WTC11 (cell line): ENCODE measurements at regions not wholly inside any gene's neighbourhood (a gene's known extent, or its start where the extent isn't known, plus 50 kb on each side); places are given as distances from the start of the nearest gene placed in this dataset.

Experiments used
- ATAC-seq: fragments of 200-7000 bp; cut with Tn5 transposase; 2 replicates; pipeline ENCODE4 v1.10.0; 2021; ENCODE audit warnings: mild to moderate bottlenecking, moderate library complexity
- CTCF ChIA-PET: fragments of 300-600 bp; sonication (Branson Sonifier 250); formaldehyde crosslinking; loops from one replicate; lab custom pipeline; 2021; ENCODE audit warnings: antibody characterized with exemption; lab: Charles Lee
- POLR2A ChIA-PET: fragments of 350-600 bp; sonication (Branson Sonifier 250); formaldehyde crosslinking; loops from one replicate; lab custom pipeline; 2021; ENCODE audit warnings: antibody characterized with exemption; lab: Charles Lee
- DNase-seq: peaks from one replicate; pipeline ENCODE4 v3.0.0; 2021; ENCODE audit warnings: low spot score
- H3K27ac Mint-ChIP-seq: 2 replicates; pipeline ENCODE4 v1.8.0; 2021; ENCODE audit warnings: mixed read lengths
- H3K27me3 Mint-ChIP-seq: 2 replicates; pipeline ENCODE4 v1.8.0; 2021; ENCODE audit warnings: low read depth, mild to moderate bottlenecking, moderate library complexity, mixed read lengths
- H3K36me3 Mint-ChIP-seq: 2 replicates; pipeline ENCODE4 v1.8.0; 2021; ENCODE audit warnings: mixed read lengths
- H3K4me1 Mint-ChIP-seq: 2 replicates; pipeline ENCODE4 v1.8.0; 2022; ENCODE audit warnings: mixed read lengths
- H3K4me3 Mint-ChIP-seq: 2 replicates; pipeline ENCODE4 v1.8.0; 2021; ENCODE audit warnings: mild to moderate bottlenecking, moderate library complexity, mixed read lengths
- H3K9me3 Mint-ChIP-seq: 2 replicates; pipeline ENCODE4 v1.8.0; 2021; ENCODE audit warnings: mixed read lengths
- CREM ChIP-seq: sonication (generic); formaldehyde crosslinking; IDR thresholded peaks from 2 replicates; pipeline ENCODE4 v1.8.1; 2022; ENCODE audit warnings: mild to moderate bottlenecking, missing genetic modification reagents, moderate library complexity
- E2F1 ChIP-seq: sonication (generic); formaldehyde crosslinking; IDR thresholded peaks from 2 replicates; pipeline ENCODE4 v1.8.0; 2022; ENCODE audit warnings: mild to moderate bottlenecking, missing genetic modification reagents
- ELF4 ChIP-seq: sonication (generic); formaldehyde crosslinking; IDR thresholded peaks from 2 replicates; pipeline ENCODE4 v1.8.1; 2022; ENCODE audit warnings: low read depth, mild to moderate bottlenecking, moderate library complexity, missing genetic modification reagents
- OVOL2 ChIP-seq: fragments of 250-450 bp; sonication (Bioruptor Pico); IDR thresholded peaks from 2 replicates; pipeline ENCODE4 v1.9.0; 2021; ENCODE audit warnings: mild to moderate bottlenecking, borderline replicate concordance
- PRRX2 ChIP-seq: fragments of 250-450 bp; sonication (Bioruptor Pico); IDR thresholded peaks from 2 replicates; pipeline ENCODE4 v1.8.0; 2021; ENCODE audit warnings: mild to moderate bottlenecking
- RORB ChIP-seq: fragments of 250-450 bp; sonication (Bioruptor Pico); IDR thresholded peaks from 2 replicates; pipeline ENCODE4 v1.9.0; 2021; ENCODE audit warnings: mild to moderate bottlenecking
- ZBTB21 ChIP-seq: sonication (generic); formaldehyde crosslinking; IDR thresholded peaks from 2 replicates; pipeline ENCODE4 v1.8.1; 2023; ENCODE audit warnings: mild to moderate bottlenecking, missing genetic modification reagents, borderline replicate concordance
- ZNF263 ChIP-seq: sonication (generic); formaldehyde crosslinking; IDR thresholded peaks from 2 replicates; pipeline ENCODE4 v1.8.1; 2022; ENCODE audit warnings: low read depth, mild to moderate bottlenecking, moderate library complexity, missing genetic modification reagents
- ZNF317 ChIP-seq: sonication (generic); formaldehyde crosslinking; IDR thresholded peaks from 2 replicates; pipeline ENCODE4 v1.8.1; 2023; ENCODE audit warnings: low read depth, mild to moderate bottlenecking, moderate library complexity, missing genetic modification reagents, borderline replicate concordance
- ZNF396 ChIP-seq: fragments of 250-450 bp; sonication (Bioruptor Pico); IDR thresholded peaks from 2 replicates; pipeline ENCODE4 v1.8.0; 2021; ENCODE audit warnings: mild to moderate bottlenecking, moderate library complexity, borderline replicate concordance
- TF ChIP-seq, protein P1 (sequence below): sonication (generic); formaldehyde crosslinking; IDR thresholded peaks from 2 replicates; pipeline ENCODE4 v1.8.0; 2022; ENCODE audit warnings: mild to moderate bottlenecking, missing genetic modification reagents
- TF ChIP-seq, protein P2 (sequence below): sonication (generic); formaldehyde crosslinking; IDR thresholded peaks from 2 replicates; pipeline ENCODE4 v1.8.1; 2023; ENCODE audit warnings: mild to moderate bottlenecking, missing genetic modification reagents
- TF ChIP-seq, protein P3 (sequence below): sonication (generic); formaldehyde crosslinking; IDR thresholded peaks from 2 replicates; pipeline ENCODE4 v1.8.1; 2022; ENCODE audit warnings: mild to moderate bottlenecking, moderate library complexity, missing genetic modification reagents
- TF ChIP-seq, protein P4 (sequence below): fragments of 200-600 bp; IDR thresholded peaks from 2 replicates; pipeline ENCODE4 v1.8.0; 2022; ENCODE audit warnings: antibody characterized with exemption
- TF ChIP-seq, protein P5 (sequence below): sonication (generic); formaldehyde crosslinking; IDR thresholded peaks from 2 replicates; pipeline ENCODE4 v1.8.1; 2022; ENCODE audit warnings: low read depth, mild to moderate bottlenecking, moderate library complexity, missing genetic modification reagents, borderline replicate concordance
- TF ChIP-seq, protein P6 (sequence below): sonication (generic); formaldehyde crosslinking; IDR thresholded peaks from 2 replicates; pipeline ENCODE4 v1.8.0; 2023; ENCODE audit warnings: mild to moderate bottlenecking, missing genetic modification reagents

- ChIA-PET CTCF (no interaction called here), POLR2A (no interaction called here)
- Mint-ChIP-seq H3K9me3 (peaks cover 89% of the 10 kb centered on the region), H3K27me3 (peaks cover 28% of the 10 kb centered on the region), H3K36me3 (peaks cover 79% of the 10 kb centered on the region), H3K4me1 (no peaks in the 10 kb centered on the region), H3K27ac (no peak overlapping the region), H3K4me3 (no peak overlapping the region)
- DNase-seq (no peak), ATAC-seq (no peak)
- TF ChIP-seq, protein P1, sequence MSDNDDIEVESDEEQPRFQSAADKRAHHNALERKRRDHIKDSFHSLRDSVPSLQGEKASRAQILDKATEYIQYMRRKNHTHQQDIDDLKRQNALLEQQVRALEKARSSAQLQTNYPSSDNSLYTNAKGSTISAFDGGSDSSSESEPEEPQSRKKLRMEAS, result no peak
- TF ChIP-seq ZNF396 (CRISPR knock-in tag) (no peak), ZNF317 (CRISPR knock-in tag) (no peak), PRRX2 (CRISPR knock-in tag) (no peak), ZBTB21 (CRISPR knock-in tag) (no peak), OVOL2 (no peak), ZNF263 (CRISPR knock-in tag) (no peak), RORB (no peak), E2F1 (CRISPR knock-in tag) (no peak), CREM (CRISPR knock-in tag) (no peak), ELF4 (CRISPR knock-in tag) (no peak)
- TF ChIP-seq, protein P2, sequence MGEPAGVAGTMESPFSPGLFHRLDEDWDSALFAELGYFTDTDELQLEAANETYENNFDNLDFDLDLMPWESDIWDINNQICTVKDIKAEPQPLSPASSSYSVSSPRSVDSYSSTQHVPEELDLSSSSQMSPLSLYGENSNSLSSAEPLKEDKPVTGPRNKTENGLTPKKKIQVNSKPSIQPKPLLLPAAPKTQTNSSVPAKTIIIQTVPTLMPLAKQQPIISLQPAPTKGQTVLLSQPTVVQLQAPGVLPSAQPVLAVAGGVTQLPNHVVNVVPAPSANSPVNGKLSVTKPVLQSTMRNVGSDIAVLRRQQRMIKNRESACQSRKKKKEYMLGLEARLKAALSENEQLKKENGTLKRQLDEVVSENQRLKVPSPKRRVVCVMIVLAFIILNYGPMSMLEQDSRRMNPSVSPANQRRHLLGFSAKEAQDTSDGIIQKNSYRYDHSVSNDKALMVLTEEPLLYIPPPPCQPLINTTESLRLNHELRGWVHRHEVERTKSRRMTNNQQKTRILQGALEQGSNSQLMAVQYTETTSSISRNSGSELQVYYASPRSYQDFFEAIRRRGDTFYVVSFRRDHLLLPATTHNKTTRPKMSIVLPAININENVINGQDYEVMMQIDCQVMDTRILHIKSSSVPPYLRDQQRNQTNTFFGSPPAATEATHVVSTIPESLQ (CRISPR knock-in tag), result no peak
- TF ChIP-seq, protein P3, sequence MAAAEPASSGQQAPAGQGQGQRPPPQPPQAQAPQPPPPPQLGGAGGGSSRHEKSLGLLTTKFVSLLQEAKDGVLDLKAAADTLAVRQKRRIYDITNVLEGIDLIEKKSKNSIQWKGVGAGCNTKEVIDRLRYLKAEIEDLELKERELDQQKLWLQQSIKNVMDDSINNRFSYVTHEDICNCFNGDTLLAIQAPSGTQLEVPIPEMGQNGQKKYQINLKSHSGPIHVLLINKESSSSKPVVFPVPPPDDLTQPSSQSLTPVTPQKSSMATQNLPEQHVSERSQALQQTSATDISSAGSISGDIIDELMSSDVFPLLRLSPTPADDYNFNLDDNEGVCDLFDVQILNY, result no peak
- TF ChIP-seq, protein P4, sequence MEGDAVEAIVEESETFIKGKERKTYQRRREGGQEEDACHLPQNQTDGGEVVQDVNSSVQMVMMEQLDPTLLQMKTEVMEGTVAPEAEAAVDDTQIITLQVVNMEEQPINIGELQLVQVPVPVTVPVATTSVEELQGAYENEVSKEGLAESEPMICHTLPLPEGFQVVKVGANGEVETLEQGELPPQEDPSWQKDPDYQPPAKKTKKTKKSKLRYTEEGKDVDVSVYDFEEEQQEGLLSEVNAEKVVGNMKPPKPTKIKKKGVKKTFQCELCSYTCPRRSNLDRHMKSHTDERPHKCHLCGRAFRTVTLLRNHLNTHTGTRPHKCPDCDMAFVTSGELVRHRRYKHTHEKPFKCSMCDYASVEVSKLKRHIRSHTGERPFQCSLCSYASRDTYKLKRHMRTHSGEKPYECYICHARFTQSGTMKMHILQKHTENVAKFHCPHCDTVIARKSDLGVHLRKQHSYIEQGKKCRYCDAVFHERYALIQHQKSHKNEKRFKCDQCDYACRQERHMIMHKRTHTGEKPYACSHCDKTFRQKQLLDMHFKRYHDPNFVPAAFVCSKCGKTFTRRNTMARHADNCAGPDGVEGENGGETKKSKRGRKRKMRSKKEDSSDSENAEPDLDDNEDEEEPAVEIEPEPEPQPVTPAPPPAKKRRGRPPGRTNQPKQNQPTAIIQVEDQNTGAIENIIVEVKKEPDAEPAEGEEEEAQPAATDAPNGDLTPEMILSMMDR, result no peak
- TF ChIP-seq, protein P5, sequence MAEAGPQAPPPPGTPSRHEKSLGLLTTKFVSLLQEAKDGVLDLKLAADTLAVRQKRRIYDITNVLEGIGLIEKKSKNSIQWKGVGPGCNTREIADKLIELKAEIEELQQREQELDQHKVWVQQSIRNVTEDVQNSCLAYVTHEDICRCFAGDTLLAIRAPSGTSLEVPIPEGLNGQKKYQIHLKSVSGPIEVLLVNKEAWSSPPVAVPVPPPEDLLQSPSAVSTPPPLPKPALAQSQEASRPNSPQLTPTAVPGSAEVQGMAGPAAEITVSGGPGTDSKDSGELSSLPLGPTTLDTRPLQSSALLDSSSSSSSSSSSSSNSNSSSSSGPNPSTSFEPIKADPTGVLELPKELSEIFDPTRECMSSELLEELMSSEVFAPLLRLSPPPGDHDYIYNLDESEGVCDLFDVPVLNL (CRISPR knock-in tag), result no peak
- TF ChIP-seq, protein P6, sequence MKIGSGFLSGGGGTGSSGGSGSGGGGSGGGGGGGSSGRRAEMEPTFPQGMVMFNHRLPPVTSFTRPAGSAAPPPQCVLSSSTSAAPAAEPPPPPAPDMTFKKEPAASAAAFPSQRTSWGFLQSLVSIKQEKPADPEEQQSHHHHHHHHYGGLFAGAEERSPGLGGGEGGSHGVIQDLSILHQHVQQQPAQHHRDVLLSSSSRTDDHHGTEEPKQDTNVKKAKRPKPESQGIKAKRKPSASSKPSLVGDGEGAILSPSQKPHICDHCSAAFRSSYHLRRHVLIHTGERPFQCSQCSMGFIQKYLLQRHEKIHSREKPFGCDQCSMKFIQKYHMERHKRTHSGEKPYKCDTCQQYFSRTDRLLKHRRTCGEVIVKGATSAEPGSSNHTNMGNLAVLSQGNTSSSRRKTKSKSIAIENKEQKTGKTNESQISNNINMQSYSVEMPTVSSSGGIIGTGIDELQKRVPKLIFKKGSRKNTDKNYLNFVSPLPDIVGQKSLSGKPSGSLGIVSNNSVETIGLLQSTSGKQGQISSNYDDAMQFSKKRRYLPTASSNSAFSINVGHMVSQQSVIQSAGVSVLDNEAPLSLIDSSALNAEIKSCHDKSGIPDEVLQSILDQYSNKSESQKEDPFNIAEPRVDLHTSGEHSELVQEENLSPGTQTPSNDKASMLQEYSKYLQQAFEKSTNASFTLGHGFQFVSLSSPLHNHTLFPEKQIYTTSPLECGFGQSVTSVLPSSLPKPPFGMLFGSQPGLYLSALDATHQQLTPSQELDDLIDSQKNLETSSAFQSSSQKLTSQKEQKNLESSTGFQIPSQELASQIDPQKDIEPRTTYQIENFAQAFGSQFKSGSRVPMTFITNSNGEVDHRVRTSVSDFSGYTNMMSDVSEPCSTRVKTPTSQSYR (CRISPR knock-in tag), result no peak
- TF ChIP-seq, all 79 proteins: peak for 0
Measured at GRCh38 chr16:8094696-8095095, 495.6 kb downstream of the TMEM114 start.
